ENCODE measurements at regions not wholly inside any gene's neighbourhood (a gene's known extent, or its start where the extent isn't known, plus 50 kb on each side); places are given as distances from the start of the nearest gene placed in this dataset.

GRCh38 chr3:181888234-181888633 lies 176.5 kb downstream of the SOX2 start:
- TF ChIP-seq CTCF (IDR thresholded peaks at IDR 0.05; ENCODE audit: insufficient read depth, low read length) (no peak), POLR2AphosphoS5 (IDR thresholded peaks at IDR 0.05; ENCODE audit: low read depth) (no peak), SPI1 (IDR thresholded peaks at IDR 0.05; ENCODE audit: borderline replicate concordance, low read depth) (no peak)

Data from HL-60 (cell line).